Right renal cortex interstitium (tissue), 3 donors: ENCODE measurements at regions not wholly inside any gene's neighbourhood (a gene's known extent, or its start where the extent isn't known, plus 50 kb on each side); places are given as distances from the start of the nearest gene placed in this dataset.
A peak's percentile ranks its signal among the peaks of the same experiment; 100 is the strongest.
"Not testable (repeated sequence)": the region's sequence is repeated elsewhere in the genome, so short reads cannot be mapped to it uniquely, and the experiment has no call there.

Experiments
- DNase-seq, 3 donors: peaks; one replicate each; pipeline ENCODE4 v3.0.0-alpha.2; 2013; ENCODE audit warnings: low read depth in 3 of 3, low spot score in 2 of 3

DNA sequence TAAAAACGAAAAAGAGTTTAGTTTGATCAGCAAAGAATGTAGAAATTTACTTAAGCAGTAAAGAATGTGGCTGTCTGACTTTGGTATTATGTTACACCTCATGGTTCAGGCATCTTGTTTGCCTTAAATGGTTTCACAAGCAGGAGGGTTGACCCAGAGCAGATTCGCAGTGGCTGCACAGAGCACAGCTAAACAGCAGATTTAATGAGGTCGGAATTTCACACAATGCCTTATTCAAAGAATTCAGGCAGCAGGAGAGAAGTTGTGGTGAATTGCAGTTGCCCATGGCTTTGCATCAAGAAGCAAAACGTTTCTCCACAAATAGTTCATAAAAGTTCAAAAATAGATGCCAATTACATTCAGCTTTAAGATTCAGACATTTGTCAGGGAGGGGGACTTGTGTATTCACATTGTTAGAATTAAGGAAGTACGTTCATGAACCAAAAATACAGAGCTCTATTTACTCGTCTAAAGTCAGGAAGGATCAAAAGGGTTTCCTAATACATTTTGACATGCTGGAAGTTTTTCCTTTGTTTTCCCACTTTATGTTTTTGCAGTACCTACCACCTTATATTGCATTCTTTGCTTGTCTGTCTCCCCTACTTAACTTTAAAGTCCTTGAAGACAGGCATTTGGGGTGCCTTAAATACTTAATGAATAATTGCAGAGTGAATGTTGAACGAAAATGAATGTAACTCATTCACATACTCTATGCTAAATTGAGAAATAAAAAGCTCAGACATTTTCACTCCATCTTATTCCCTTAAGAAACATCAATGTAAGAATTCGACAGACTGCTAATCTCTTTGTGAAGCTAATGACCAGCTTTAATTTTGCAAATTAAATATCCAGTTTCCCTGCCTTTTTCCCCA is 1163.6 kb upstream of the CITED2 start:
- peak; percentile 17 to 43 (median 27) for DNase-seq

DNA sequence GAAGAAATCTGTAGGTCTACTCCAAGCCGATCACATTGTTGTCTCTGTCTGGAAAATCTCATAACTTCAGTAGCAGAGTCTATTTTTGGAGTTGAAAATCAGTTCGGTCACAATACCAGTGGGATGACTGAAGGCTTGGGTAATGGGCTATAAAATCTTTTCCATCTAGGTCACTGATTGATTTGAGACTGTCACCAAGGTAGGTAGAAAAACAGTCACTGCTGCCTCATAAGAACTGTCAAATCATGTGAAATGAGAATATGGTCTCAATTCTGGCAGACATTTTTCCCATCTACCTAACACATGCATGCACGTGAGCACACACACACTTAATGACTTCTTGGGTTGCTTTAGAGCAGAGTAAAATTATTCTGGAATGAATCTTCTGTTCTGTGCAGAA is 1162.8 kb upstream of the CITED2 start:
- DNase-seq: no peak

- no peak for DNase-seq
These were observed 1161.1 kb upstream of the CITED2 start for GRCh38 chr6:140535511-140535910.

DNA sequence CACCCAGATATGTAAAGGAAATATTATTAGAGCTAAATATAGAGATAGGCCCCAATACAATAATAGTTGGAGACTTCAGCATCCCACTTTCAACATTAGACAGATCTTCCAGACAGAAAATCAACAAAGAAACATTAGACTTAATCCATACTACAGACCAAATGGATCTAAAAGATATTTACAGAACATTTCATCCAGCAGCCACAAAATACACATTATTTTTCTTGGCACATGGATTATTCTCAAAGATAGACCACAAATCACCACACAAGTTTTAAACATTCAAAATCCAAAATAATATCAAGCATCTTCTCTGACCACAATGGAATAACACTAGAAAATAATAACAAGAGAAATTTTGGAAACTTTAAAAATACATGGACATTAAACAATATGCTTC is 1159.1 kb upstream of the CITED2 start:
- no peak for DNase-seq

DNA sequence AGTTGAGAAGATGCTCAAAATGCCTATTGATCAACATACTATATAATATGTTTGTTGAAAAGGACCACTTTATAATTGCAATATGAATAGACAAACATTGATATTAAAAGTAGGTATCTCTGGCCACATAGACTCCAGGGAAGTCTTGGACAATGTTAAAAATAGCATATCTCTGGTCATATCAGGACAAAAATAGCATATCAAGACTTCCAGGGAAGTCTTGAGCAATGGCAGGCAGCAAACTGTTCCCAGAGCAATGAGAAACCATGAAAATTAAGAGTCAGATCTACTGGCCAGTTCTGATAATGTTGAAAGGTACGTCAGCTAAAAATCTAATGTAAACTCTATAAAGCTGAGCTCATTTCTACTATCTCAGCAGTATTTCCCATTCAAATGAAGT is 1130.3 kb upstream of the CITED2 start:
- no peak for DNase-seq

DNA sequence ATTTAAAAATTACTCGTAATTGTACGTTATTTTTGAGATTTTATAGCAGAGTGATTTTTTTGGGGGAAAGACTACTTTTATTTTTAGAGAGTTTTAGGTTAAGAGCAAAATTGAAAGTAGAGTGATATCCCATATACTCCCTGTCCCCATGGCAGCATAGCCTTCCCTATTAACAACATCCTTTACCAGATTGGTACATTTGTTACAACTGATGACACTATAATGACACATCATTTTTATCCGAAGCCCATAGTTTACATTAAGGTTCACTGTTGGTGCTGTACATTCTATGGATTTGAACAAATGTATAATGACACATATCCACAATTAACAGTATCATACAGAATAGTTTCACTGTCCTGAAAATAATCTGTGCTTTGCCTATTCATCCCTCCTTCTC is 1126.4 kb upstream of the CITED2 start:
- no peak for DNase-seq

GRCh38 chr6:140499607-140500006 is 1125.2 kb upstream of the CITED2 start:
- no peak for DNase-seq

GRCh38 chr6:140494321-140495108 is 1120.1 kb upstream of the CITED2 start:
- no peak for DNase-seq

DNA sequence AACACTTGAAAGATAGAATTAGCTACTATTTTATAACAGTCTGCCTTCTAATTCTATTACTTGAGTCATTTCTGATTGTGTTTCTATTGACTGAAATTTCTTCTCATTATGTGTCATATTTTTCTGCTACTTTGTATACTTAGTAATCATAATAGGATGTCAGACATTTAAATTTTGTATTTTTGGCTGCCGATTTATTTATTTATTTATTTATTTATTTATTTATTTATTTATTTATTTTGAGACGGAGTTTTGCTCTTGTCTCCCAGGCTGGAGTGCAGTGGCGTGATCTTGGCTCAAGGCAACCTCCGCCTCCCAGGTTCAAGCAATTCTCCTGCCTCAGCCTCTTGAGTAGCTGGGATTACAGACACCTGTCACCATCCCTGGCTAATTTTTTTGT is 1119.0 kb upstream of the CITED2 start:
- not testable (repeated sequence) for DNase-seq

DNA sequence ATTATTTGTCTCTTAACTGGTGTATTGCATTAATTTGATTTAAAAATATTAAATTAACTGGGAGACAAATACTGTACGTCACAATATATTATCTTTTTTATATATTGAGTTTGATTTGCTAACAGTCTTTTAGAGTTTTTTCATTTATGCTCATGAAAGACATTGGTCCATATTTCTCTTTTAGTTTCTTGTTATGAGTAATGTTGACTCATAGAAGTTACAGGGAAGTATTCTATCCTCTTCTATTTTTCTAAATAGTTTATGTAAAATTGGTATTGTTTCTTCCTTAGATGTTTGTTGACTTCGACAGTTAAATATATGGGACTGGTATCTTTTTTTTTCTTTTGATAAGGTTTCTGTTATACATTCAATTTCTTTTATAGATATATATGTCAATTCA is 1115.6 kb upstream of the CITED2 start:
- no peak for DNase-seq

- no peak for DNase-seq
These were observed 1113.1 kb upstream of the CITED2 start for GRCh38 chr6:140487586-140487985.

DNA sequence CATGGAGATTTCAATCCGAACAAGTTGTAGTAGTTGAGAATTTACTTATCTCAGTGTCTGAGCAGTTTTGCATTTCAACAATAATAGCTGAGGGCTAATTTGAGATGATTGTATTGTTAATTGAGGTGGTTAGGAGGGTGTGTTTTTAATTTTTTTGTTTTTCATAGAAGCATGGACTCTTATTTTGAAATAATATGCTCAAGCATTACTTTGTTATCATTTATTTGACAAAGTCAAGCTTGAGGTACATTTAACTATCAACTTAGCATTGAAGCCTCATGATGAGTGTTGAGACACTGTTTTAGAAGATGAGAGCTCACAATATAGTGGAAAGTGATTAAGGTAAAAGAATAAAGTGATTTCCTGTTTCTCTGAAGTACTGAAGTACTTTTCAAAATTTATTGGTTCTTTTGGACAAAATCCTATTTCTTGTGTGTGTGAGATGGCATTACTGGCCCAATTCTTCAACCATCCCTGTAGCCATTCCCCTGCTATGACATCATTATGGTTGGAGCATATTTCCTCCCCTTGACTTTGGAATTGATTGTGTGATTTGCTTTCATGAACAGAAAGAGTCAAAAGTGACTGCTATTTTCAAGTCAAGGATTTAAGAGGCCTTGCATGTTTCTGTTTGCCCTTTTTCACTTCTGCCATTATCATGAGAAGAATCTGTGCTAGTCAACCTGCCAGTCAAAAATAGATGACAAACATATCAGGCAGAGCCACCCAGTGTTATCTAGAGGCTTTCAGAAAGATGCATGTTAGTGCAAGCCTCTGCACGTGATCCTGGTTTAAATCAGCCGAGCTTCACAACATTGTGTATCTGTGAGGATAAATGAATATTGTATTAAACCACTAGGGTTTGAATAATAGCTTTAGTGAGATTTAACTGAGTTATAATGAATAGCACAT is 1112.3 kb upstream of the CITED2 start:
- DNase-seq: no peak

DNA sequence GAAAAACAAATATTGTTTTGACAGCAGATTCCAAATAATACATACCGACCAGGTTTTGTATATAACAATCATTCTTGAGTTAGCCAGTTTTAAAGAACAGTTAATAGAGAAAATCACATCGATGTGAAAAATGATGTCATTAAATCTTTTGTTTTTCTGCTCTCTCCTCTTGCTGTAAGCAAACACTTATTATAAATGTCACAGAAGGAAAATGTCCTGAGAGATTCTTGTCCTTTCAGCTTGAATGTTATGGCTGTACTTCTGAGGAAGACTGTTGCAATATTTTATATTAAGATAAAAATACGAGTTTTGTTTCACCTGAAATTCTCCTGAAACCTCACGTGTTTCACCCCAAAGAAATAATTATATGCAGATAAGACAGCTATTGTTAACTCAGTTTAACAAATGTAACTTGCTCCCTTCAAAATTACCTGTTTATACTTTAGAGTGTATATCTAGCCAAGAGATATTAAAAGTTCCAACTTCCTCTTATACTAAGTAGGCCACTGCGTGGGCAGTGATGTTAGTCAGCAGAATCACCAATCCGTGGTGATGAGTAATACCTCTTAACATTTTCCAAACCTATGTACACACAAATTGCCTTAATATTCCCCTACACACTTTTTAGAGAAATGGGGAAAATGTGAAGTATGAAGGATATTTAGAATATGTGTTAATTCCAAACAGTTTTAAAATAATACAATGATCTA is 1111.4 kb upstream of the CITED2 start:
- DNase-seq: no peak

GRCh38 chr6:140480852-140481251 is 1106.4 kb upstream of the CITED2 start:
- DNase-seq: no peak

GRCh38 chr6:140478631-140479030 is 1104.2 kb upstream of the CITED2 start:
- no peak for DNase-seq

DNA sequence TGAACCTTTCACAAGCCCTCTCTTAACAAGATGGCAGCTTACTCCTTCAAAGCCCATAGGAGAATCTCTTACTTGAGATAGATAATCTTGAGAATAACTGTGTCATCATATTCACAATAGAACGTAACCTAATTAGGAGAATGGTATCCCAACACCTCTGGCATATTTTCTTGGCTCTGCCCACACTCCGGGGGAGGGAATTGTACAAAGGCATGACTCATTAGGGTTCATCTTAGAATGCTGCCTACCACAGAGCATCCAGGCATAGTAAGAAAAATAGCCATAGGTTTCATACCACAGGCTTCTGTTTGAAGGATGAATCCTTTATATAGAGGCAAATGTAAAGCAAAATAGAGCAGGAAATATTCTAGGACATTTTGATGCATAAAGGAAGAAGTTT is 1100.6 kb upstream of the CITED2 start:
- DNase-seq: no peak

- no peak for DNase-seq
These were observed 1090.3 kb upstream of the CITED2 start for GRCh38 chr6:140464720-140465119.

GRCh38 chr6:140463312-140463710 is 1088.9 kb upstream of the CITED2 start:
- DNase-seq: no peak

DNA sequence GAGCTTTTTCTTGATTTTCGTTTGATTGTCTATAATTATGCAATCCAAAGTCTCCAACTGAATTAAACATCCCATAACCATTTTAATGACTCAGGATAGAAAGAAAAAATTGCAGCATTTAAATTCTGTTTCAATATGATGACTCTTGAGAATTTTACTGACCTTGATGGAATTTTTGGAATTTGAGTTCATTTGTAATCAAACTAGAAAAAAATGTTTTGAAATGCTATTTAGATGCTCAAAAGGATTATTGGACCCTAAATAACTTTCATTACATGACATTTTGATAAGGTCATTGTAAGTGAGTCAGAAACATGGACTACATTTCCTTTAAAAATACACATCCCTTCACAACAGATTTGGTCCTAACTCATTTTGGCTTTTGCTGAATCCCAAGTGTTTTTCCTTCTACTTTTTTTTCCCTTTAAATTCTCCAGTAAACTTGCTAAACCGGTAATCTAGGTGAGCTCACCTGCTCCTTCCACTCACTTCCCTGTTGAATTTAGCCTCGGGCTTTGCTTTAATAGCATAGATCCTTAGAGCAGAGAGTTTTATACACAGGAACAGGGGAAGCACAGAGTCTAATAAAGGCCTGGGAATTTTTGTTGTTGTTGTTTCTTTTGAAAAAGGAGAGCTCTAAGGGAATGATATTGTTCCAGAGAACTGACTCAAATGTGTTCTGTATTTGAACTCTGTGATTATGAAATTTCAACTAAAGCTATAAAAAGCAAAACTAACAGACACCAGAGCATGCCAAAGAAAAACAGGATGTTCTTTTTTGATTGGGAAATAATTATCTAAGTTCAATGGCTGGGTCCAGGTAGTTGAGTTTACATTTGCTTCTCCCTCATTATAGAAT is 1088.2 kb upstream of the CITED2 start:
- DNase-seq: peak in 2 of 3 donors; percentile 34 to 35
